GM10248 (cell line): ENCODE measurements at regions not wholly inside any gene's neighbourhood (a gene's known extent, or its start where the extent isn't known, plus 50 kb on each side); places are given as distances from the start of the nearest gene placed in this dataset.
"Not testable (repeated sequence)": the region's sequence is repeated elsewhere in the genome, so short reads cannot be mapped to it uniquely, and the experiment has no call there.

ENCODE experiments used
- CTCF ChIA-PET: fragments of 300-600 bp; sonication (Branson Sonifier 250); formaldehyde crosslinking; extraction: SDS; loops from one replicate; lab custom pipeline; 2021; ENCODE audit warnings: antibody characterized with exemption; lab: Yijun Ruan, JAX
- POLR2A ChIA-PET: fragments of 350-650 bp; sonication (Branson Sonifier 250); formaldehyde crosslinking; extraction: SDS; loops from one replicate; lab custom pipeline; 2020; ENCODE audit warnings: antibody characterized with exemption; lab: Yijun Ruan, JAX
- DNase-seq: peaks from one replicate; pipeline ENCODE4 v3.0.0; 2012; ENCODE audit errors: extremely low spot score
- TF ChIP-seq, protein P1 (sequence below): IDR thresholded peaks from 2 replicates; pipeline ENCODE4 v1.5.1; 2012; ENCODE audit warnings: mild to moderate bottlenecking, low read depth; ENCODE audit errors: extremely low read depth, missing control alignments, control extremely low read depth

- TF ChIP-seq, protein P1, sequence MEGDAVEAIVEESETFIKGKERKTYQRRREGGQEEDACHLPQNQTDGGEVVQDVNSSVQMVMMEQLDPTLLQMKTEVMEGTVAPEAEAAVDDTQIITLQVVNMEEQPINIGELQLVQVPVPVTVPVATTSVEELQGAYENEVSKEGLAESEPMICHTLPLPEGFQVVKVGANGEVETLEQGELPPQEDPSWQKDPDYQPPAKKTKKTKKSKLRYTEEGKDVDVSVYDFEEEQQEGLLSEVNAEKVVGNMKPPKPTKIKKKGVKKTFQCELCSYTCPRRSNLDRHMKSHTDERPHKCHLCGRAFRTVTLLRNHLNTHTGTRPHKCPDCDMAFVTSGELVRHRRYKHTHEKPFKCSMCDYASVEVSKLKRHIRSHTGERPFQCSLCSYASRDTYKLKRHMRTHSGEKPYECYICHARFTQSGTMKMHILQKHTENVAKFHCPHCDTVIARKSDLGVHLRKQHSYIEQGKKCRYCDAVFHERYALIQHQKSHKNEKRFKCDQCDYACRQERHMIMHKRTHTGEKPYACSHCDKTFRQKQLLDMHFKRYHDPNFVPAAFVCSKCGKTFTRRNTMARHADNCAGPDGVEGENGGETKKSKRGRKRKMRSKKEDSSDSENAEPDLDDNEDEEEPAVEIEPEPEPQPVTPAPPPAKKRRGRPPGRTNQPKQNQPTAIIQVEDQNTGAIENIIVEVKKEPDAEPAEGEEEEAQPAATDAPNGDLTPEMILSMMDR: no peak
- no peak for DNase-seq
- ChIA-PET CTCF (no interaction called here), POLR2A (no interaction called here)
Observed at GRCh38 chrX:86935988-86936387, 581.6 kb upstream of the KLHL4 start.

- POLR2A ChIA-PET: no interaction called here
- TF ChIP-seq, protein P1: peak; percentile 47
- peak; percentile 8 for DNase-seq
- CTCF ChIA-PET: interaction anchor here (0.9 to 1.5 kb wide), 3 partner anchors 16 to 1096 kb away, joined by 3 to 4 read pairs (median 3); no protein-coding TSS in a partner anchor
Observed at GRCh38 chrX:86946569-86946968, 571.0 kb upstream of the KLHL4 start.

- TF ChIP-seq, protein P1: no peak
- ChIA-PET POLR2A (no interaction called here), CTCF (no interaction called here)
- DNase-seq: no peak
Observed at GRCh38 chrX:86964321-86964720, 553.3 kb upstream of the KLHL4 start.

- no peak for DNase-seq
- CTCF ChIA-PET: no interaction called here
- POLR2A ChIA-PET: no interaction called here
- TF ChIP-seq, protein P1: no peak
Observed at GRCh38 chrX:86981326-86981879, 536.2 kb upstream of the KLHL4 start.

DNA sequence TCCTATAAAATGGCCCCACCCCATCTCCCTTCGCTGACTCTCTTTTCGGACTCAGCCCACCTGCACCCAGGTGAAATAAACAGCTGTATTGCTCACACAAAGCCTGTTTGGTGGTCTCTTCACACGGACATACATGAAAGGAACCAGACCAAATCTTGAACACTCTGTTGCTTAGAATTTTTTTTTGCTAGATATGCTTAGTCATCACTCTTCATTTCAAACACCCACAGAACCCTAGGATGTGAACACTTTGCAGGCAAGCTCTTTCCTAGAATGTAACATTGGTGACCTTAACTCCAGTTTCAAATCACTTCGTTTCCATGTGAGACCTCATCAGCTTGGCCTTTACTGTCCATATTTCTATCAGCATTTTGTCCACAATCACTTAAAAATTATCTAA lies 530.3 kb upstream of the KLHL4 start:
- POLR2A ChIA-PET, CTCF ChIA-PET, DNase-seq: not testable (repeated sequence)

DNA sequence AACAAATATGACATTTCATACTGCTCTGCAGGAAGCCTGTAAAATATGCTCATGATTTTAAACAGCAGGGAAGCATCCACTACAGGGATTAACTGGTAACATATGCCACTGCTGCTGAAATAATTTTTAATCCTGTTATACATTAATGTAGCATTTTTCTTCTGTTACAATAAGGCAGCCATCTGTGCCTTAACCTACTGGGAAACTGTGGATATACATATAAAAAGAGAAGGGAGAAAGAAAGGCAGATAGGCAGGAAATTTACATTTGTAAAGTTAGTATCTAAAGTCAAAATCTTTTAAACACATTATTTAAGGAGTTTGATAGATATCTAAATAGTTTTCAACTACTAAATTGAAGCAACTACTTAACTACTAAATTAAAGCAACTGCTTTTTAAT lies 514.6 kb upstream of the KLHL4 start:
- POLR2A ChIA-PET: no interaction called here
- DNase-seq: no peak
- TF ChIP-seq, protein P1: no peak

GRCh38 chrX:87005183-87005582 lies 512.4 kb upstream of the KLHL4 start:
- POLR2A ChIA-PET: no interaction called here
- no peak for DNase-seq
- CTCF ChIA-PET: no interaction called here
- TF ChIP-seq, protein P1: no peak

More for the DNA sequence above, 514.6 kb upstream of the KLHL4 start:
- CTCF ChIA-PET: no interaction called here
